ENCODE measurements at regions not wholly inside any gene's neighbourhood (a gene's known extent, or its start where the extent isn't known, plus 50 kb on each side); places are given as distances from the start of the nearest gene placed in this dataset.

- TF ChIP-seq CTCF (conservative IDR thresholded peaks at IDR 0.05), result no peak
- no peaks in the 10 kb centered on the region for H3K9me3 Mint-ChIP-seq
- H3K4me1 Mint-ChIP-seq, result no peaks in the 10 kb centered on the region
- H3K27me3 Mint-ChIP-seq (ENCODE audit: low read depth), result peaks cover 6% of the 10 kb centered on the region
- H3K27ac Mint-ChIP-seq (ENCODE audit: unreplicated experiment), result no peak overlapping the region
- H3K4me3 Mint-ChIP-seq, result no peak overlapping the region
- no peak for DNase-seq (ENCODE audit: low read depth, low spot score)
- no peaks in the 10 kb centered on the region for H3K36me3 Mint-ChIP-seq (ENCODE audit: low read depth)
These were observed 58.5 kb upstream of the PIK3CG start for GRCh38 chr7:106806556-106806955.

DNA sequence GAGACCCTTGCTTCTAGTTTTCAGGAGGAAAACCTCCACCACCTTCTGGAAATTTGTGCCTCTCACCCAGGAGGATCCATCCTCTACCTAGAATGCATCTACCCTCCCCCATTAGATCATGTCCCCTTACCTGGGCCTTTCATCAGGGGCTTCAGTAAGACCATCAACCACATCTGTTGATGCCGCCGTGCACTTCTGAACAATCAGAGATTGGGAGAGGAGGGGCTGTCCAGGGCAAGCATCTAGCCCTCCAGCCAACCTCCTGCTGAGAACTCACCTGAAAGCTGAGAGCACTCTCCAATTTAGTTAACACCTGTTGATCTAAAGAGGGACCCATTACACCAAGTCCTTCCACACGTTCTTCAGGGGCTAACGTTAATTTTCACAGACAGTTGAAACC is 57.6 kb upstream of the PIK3CG start:
- no peak for DNase-seq (ENCODE audit: low read depth, low spot score)
- H3K36me3 Mint-ChIP-seq (ENCODE audit: low read depth), result no peaks in the 10 kb centered on the region
- no peak for TF ChIP-seq CTCF (conservative IDR thresholded peaks at IDR 0.05)
- H3K27ac Mint-ChIP-seq (ENCODE audit: unreplicated experiment), result no peak overlapping the region
- H3K4me1 Mint-ChIP-seq, result no peaks in the 10 kb centered on the region
- peaks cover 6% of the 10 kb centered on the region for H3K27me3 Mint-ChIP-seq (ENCODE audit: low read depth)
- H3K4me3 Mint-ChIP-seq, result no peak overlapping the region
- H3K9me3 Mint-ChIP-seq, result no peaks in the 10 kb centered on the region

DNA sequence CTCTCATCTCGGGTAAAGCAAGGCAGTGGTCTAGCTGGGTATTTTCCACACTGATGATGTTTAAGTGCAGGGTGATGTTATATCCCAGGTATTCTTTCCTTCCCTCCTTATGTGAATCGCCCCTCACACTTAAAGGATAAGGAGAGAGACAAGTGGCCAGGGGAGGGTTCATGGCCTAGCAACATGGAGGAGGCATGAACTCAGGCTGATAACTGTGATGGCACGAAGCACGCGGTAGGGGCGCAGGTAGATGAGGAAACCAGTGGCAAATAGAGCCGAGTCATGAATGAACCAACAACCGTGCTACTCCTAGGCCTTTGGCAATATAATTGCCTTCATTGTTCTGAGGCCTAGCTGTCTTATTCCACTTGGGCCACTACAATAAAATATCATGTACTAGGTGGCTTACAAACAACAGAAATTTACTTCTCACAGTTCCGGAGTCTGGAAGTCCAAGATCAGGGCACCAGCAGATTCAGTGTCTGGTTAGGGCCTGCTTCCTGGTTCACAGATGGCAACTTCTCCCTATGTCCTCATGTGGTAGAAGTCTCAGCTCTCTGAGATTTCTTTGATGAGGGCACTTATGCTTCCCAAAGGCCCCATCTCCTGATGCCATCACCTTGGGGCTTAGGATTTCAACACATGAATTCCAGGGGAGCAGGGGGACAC is 56.0 kb upstream of the PIK3CG start:
- H3K36me3 Mint-ChIP-seq (ENCODE audit: low read depth), result no peaks in the 10 kb centered on the region
- no peaks in the 10 kb centered on the region for H3K9me3 Mint-ChIP-seq
- no peaks in the 10 kb centered on the region for H3K4me1 Mint-ChIP-seq
- H3K27ac Mint-ChIP-seq (ENCODE audit: unreplicated experiment), result no peak overlapping the region
- no peak overlapping the region for H3K4me3 Mint-ChIP-seq
- peaks cover 1% of the 10 kb centered on the region for H3K27me3 Mint-ChIP-seq (ENCODE audit: low read depth)
- no peak for DNase-seq (ENCODE audit: low read depth, low spot score)
- no peak for TF ChIP-seq CTCF (conservative IDR thresholded peaks at IDR 0.05)

DNA sequence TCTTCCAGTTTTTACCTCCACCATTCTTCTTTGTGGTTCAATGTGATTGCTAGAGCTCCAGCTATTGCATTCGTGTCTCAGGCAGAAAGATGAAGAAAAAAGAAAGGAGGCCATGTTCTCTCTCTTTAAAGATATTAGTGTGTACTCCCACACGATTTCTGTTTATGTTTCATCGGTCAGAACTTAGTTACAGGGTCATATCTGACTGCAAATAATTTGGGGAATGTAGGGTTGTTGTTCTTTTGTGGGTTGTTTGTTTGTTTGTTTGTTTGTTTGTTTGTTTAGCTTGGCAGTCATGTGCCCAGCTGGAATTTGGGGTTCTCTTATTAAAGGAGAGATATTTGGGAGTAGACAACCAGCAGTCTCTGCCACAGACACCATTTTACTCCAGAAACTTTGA is 53.6 kb upstream of the PIK3CG start:
- no peaks in the 10 kb centered on the region for H3K36me3 Mint-ChIP-seq (ENCODE audit: low read depth)

GRCh38 chr7:106812027-106812643 is 52.9 kb upstream of the PIK3CG start:
- H3K4me3 Mint-ChIP-seq, result no peak overlapping the region
- H3K27me3 Mint-ChIP-seq (ENCODE audit: low read depth), result no peaks in the 10 kb centered on the region
- DNase-seq (ENCODE audit: low read depth, low spot score), result no peak
- no peak overlapping the region for H3K27ac Mint-ChIP-seq (ENCODE audit: unreplicated experiment)
- no peaks in the 10 kb centered on the region for H3K9me3 Mint-ChIP-seq
- no peak for TF ChIP-seq CTCF (conservative IDR thresholded peaks at IDR 0.05)
- H3K4me1 Mint-ChIP-seq, result no peaks in the 10 kb centered on the region
- H3K36me3 Mint-ChIP-seq (ENCODE audit: low read depth), result no peaks in the 10 kb centered on the region

More for the DNA sequence above, 53.6 kb upstream of the PIK3CG start:
- Mint-ChIP-seq H3K4me1 (no peaks in the 10 kb centered on the region), H3K4me3 (no peak overlapping the region), H3K9me3 (no peaks in the 10 kb centered on the region), H3K27ac (ENCODE audit: unreplicated experiment) (no peak overlapping the region), H3K27me3 (ENCODE audit: low read depth) (no peaks in the 10 kb centered on the region)
- no peak for TF ChIP-seq CTCF (conservative IDR thresholded peaks at IDR 0.05)
- DNase-seq (ENCODE audit: low read depth, low spot score), result no peak

Data from neural crest cell (in vitro differentiated cells).